Brain microvascular endothelial cell (primary cell): ENCODE measurements at regions not wholly inside any gene's neighbourhood (a gene's known extent, or its start where the extent isn't known, plus 50 kb on each side); places are given as distances from the start of the nearest gene placed in this dataset.

Experiments used
- DNase-seq: peaks from one replicate; pipeline ENCODE4 v3.0.0-alpha.2; 2020
- H3K27ac ChIP-seq: fragments of 250-450 bp; sonication (Bioruptor Pico); 2 replicates; pipeline ENCODE4 v1.5.1; 2020; ENCODE audit warnings: mild to moderate bottlenecking, moderate library complexity
- H3K27me3 ChIP-seq: fragments of 250-450 bp; sonication (Bioruptor Pico); replicated peaks from 2 replicates; pipeline ENCODE4 v1.5.1; 2020; ENCODE audit warnings: mild to moderate bottlenecking
- H3K36me3 ChIP-seq: fragments of 250-450 bp; sonication (Bioruptor Pico); replicated peaks from 2 replicates; pipeline ENCODE4 v1.5.1; 2020; ENCODE audit warnings: mild to moderate bottlenecking
- H3K4me3 ChIP-seq: 2 replicates; pipeline ENCODE4 v1.5.1; 2011; ENCODE audit warnings: low read depth, mild to moderate bottlenecking, control low read depth, low read length, moderate library complexity
- in situ Hi-C: cut with HindIII; loops from 2 replicates; pipeline ENCODE4 v1.10.0; 2017; ENCODE audit warnings: low sequenced_read_pairs, low pct_ligation_motif_present
- TF ChIP-seq, protein P1 (sequence below): IDR thresholded peaks from 2 replicates; pipeline ENCODE4 v1.5.1; 2011; ENCODE audit warnings: low read depth, mild to moderate bottlenecking, moderate library complexity, low read length, control low read depth, inconsistent platforms; ENCODE audit errors: missing control alignments

GRCh38 chr9:95752129-95752731 is 123.3 kb upstream of the ERCC6L2 start:
- Histone ChIP-seq H3K36me3 (no peaks in the 10 kb centered on the region), H3K4me3 (no peak overlapping the region), H3K27ac (no peak overlapping the region), H3K27me3 (peaks cover 2% of the 10 kb centered on the region)
- in situ Hi-C loops: no loop called here
- DNase-seq: no peak
- TF ChIP-seq, protein P1, sequence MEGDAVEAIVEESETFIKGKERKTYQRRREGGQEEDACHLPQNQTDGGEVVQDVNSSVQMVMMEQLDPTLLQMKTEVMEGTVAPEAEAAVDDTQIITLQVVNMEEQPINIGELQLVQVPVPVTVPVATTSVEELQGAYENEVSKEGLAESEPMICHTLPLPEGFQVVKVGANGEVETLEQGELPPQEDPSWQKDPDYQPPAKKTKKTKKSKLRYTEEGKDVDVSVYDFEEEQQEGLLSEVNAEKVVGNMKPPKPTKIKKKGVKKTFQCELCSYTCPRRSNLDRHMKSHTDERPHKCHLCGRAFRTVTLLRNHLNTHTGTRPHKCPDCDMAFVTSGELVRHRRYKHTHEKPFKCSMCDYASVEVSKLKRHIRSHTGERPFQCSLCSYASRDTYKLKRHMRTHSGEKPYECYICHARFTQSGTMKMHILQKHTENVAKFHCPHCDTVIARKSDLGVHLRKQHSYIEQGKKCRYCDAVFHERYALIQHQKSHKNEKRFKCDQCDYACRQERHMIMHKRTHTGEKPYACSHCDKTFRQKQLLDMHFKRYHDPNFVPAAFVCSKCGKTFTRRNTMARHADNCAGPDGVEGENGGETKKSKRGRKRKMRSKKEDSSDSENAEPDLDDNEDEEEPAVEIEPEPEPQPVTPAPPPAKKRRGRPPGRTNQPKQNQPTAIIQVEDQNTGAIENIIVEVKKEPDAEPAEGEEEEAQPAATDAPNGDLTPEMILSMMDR: no peak

DNA sequence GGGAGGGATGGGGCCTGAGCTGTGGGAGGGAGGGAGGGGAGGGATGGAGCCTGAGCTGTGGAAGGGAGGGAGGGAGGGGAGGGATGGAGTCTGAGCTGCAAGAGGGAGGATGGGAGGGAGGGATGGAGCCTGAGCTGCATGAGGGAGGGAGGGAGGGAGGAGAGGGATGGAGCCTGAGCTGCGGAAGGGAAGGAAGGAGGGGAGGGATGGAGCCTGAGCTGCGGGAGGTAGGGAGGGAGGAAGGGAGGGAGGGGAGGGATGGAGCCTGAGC is 124.0 kb upstream of the ERCC6L2 start:
- H3K36me3 ChIP-seq: no peaks in the 10 kb centered on the region
- in situ Hi-C loops: no loop called here
- DNase-seq: no peak
- H3K4me3 ChIP-seq: no peak overlapping the region
- peaks cover 2% of the 10 kb centered on the region for H3K27me3 ChIP-seq
- TF ChIP-seq, protein P1: no peak
- H3K27ac ChIP-seq: no peak overlapping the region

GRCh38 chr9:95750725-95751519 is 124.6 kb upstream of the ERCC6L2 start:
- no peaks in the 10 kb centered on the region for H3K36me3 ChIP-seq
- in situ Hi-C loops: no loop called here
- H3K27me3 ChIP-seq: peaks cover 2% of the 10 kb centered on the region
- TF ChIP-seq, protein P1: no peak
- no peak overlapping the region for H3K27ac ChIP-seq
- H3K4me3 ChIP-seq: no peak overlapping the region
- DNase-seq: no peak

DNA sequence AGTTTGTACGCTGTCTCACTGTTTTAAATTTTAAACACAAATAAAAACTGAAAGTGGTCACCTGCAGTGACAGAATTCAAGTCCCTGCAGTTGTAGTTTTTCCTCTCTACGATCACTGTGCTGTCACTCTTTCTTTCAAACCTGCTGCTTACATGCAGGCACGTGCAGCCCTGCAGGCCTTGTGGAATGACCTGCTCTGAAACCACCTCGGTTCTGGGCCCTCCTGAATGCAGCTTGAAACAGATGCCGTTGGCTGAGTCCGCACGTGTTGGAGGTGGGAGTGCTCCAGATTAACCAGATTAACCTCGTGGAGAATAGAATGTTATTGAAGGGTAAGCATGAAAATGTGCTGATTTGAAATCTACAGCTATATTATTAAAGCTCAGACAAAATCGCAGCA is 126.0 kb upstream of the ERCC6L2 start:
- no peaks in the 10 kb centered on the region for H3K36me3 ChIP-seq
- in situ Hi-C loops: no loop called here
- H3K4me3 ChIP-seq: no peak overlapping the region
- H3K27me3 ChIP-seq: peaks cover 2% of the 10 kb centered on the region
- no peak overlapping the region for H3K27ac ChIP-seq
- TF ChIP-seq, protein P1: no peak
- DNase-seq: no peak

DNA sequence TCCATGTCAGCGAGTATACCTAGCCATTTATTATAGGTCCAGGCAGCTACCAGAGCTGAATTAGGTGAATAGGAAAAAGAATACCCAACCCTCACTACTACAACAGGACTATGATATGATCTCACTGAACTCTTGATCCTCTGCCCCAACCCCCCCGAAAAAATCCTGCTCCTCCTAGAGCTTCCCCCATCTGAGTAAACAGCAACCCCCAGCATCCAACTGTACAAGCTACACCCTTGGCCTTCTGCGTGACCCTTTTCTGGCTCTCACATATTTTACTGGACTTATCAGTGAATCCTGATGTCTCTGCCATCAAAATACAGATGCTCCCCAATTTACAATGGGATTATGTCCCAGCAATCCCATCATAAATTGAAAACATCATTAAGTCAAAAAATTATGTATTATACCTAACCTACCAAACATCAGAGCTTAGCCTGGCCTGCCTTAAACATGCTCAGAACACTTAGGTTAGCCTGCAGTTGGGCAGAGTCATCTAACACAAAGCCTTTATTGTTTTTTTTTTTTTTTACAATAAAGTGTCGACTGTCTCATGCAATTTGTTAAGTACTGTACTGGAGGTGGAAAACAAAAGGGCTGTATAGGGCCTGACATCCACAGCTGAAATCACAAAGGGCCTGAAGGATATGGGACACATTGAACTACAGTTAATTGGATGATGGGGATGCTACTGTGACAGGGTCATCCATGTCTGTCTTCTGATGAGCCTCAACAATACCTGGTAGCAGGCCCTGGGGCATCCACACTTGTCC is 128.9 kb upstream of the ERCC6L2 start:
- H3K27me3 ChIP-seq: peaks cover 2% of the 10 kb centered on the region
- H3K4me3 ChIP-seq: no peak overlapping the region
- in situ Hi-C loops: no loop called here
- H3K27ac ChIP-seq: no peak overlapping the region
- TF ChIP-seq, protein P1: no peak
- DNase-seq: no peak
- no peaks in the 10 kb centered on the region for H3K36me3 ChIP-seq
